CD4-positive, alpha-beta T cell treated with Interleukin-1 beta for 1 hour (primary cell): ENCODE measurements at regions not wholly inside any gene's neighbourhood (a gene's known extent, or its start where the extent isn't known, plus 50 kb on each side); places are given as distances from the start of the nearest gene placed in this dataset.

Source experiments
- DNase-seq, 2 donors: peaks; one replicate each; pipeline ENCODE4 v3.0.0-alpha.2; 2020 to 2022

DNA sequence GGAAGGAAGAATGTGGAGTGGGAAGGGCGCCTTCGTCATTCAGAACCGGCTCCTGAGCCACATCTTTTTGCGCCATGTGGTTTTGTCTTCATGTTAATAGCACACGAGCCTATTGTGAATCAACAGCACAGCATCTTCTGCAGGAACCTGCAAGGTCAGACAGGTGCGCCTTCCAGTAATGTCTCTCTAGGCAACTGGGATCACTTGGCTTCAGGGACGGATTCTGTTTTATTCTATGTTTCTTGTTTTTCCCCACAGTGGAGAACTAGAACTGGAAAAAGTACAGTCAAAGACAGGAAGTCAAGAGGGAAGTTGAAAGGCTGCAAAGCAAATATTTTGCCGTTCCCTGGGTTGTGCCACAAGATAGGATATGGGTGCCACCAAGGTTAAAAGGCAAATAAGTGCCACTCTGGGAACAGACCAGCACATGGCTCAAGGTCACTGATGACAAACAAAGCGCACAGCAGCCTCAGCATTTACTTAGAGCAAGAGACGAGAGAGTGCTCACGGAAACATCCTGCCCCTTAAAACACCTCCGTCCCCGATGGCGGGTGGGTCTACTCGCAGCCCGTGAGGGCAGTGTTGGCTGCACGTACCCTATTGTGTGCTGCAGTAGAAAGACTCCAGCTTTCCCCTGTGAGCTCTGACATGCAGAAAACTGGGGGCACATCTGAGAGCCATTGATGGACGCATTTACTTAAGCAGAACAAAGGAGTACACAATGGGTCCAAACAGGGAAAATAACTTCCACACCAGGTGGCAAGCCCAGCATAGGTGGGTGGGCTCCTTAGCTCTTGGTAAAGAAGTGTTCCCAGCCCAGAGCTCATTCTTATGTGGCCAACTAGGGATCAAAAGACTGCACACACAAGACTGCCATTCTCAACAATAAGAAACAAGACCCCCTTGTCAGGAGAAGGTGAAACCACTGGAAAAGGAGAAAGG is 107.2 kb upstream of the PARD3B start:
- DNase-seq: no peak

GRCh38 chr2:204441316-204441715 is 104.0 kb upstream of the PARD3B start:
- no peak for DNase-seq

GRCh38 chr2:204445149-204445548 is 100.1 kb upstream of the PARD3B start:
- no peak for DNase-seq

- no peak for DNase-seq
These were observed 97.6 kb upstream of the PARD3B start for GRCh38 chr2:204447722-204448121.

DNA sequence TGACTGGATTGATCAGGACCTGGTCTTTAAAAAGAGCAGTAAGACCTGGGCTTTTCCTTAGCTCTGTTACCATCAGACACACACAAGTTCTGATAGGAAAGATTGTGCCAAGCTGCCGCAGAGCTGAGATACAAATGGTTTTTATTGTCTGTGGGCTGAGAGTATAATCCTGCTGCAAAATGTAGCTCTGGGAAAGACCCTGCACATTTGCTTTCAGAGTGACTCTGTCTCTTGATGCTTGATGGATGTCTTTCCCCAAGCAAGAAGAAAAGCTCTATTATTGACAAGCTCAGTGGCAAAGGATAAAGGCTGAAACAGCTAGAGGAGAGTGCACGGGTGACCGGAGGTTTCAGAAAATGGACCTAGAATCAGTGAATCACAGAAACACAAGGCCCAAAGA is 95.3 kb upstream of the PARD3B start:
- no peak for DNase-seq

- DNase-seq: no peak
These were observed 93.5 kb upstream of the PARD3B start for GRCh38 chr2:204451766-204452165.

DNA sequence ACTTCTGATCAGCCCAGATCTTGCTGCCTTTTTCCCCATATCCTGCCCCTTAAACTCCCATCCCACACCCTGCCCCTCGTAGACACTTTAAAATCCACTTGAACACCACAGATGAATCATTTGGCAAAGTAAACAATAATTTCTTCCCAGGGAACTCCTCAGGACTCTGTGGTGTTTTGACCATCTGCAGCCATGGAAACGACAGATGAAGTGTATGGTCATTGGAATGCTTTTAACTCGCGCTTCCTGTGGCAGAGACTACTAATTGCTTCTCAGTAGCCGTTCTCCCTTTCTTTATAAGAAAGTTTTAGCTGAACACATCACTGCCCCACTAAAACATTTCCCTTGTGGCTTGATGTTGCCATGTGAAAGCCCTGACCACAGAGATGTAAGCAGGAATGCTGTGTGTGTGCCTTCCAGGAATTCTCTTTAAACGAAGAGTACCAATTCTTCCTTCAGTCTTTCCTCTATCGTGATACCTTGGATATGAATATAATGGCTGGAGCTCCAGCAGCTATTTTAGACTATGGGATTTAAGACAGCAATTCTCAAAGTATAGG is 92.7 kb upstream of the PARD3B start:
- DNase-seq: no peak

DNA sequence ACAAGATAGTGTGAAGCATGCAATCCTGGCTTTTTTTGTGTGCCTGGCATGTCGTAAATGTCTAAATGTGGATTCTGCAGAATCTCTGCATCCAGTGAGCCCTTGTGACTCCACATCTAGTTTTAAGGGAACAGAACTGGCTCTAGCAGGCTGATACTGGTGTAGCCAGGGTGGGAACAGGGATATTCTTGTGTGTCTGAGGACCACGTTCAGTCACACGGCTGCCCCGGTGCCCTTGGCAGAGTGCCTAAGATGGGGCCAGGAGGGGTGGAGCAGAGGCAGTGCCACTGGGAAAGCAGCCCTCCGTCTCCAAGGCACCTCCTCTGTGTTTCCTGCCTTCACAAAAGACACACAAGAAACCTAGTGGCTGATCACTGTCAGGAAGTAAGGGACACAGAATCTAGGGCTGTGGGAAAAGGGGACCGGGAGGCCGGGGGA is 91.5 kb upstream of the PARD3B start:
- no peak for DNase-seq

DNA sequence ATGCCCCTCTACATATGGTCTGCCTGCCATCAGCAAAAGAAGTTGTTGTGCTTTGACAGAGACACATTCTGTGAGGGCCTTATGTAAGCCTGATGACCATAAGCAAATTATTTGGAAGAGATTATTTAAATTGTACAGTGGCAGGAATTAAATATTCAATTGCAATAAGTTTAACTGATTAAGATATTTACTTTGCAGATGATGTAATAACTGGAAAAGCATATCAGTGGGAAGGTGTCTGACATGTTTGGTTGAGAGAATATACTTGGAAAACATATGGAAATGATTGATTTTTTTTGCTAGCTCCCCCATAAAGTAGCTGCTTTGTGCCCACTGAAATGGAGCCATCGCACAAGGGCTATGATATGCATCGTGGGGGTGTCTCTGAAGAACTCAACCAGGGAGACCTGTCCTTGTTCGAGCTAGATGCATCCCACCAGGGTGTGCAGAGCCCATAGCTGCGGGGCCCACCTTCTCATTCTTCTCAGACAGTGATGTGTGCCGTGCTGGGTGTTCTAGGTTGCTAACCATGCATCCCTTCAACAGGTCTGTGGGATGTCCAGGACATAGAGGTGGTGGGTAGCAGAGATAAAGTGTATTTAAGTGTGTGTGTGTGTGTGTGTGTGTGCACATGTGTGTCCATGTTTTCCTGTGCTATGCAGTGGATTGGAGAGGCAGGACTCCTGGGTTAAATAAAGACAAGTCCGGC is 90.4 kb upstream of the PARD3B start:
- DNase-seq: no peak

- DNase-seq: no peak
These were observed 76.4 kb upstream of the PARD3B start for GRCh38 chr2:204468746-204469429.

- DNase-seq: no peak
These were observed 75.1 kb upstream of the PARD3B start for GRCh38 chr2:204470178-204470620.

- no peak for DNase-seq
These were observed 74.6 kb upstream of the PARD3B start for GRCh38 chr2:204470621-204471196.

- DNase-seq: no peak
These were observed 72.9 kb upstream of the PARD3B start for GRCh38 chr2:204472375-204472774.

GRCh38 chr2:204473224-204473623 is 72.1 kb upstream of the PARD3B start:
- no peak for DNase-seq

- DNase-seq: no peak
These were observed 69.9 kb upstream of the PARD3B start for GRCh38 chr2:204475399-204475798.

DNA sequence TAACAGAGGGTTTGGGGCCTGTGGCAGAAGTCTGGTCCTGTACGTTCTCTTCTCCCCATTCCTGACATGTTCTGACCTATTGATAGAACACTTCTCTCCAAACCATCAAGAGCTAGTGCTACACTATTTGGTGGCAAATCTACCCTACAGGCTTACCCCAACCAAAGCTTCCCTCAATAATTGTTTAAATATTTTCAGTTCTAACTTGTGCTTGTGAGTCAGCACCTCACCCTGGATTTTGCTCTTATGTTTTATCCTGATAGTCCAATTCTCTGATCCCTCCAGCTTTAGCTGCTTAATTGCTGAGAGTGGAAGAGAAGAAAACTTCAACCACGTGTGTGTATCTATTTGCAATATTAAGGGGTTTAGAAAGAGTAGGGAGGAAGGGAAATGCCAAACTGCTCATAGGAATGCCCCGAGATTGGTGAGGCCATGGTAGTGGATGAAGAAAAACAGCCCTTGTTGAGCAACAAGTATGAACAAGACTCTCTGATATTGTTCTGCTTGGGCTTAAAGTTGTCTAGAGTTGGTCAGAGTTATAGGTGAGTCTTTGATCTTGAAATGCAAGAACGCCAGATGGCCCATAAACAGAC is 67.8 kb upstream of the PARD3B start:
- DNase-seq: no peak

DNA sequence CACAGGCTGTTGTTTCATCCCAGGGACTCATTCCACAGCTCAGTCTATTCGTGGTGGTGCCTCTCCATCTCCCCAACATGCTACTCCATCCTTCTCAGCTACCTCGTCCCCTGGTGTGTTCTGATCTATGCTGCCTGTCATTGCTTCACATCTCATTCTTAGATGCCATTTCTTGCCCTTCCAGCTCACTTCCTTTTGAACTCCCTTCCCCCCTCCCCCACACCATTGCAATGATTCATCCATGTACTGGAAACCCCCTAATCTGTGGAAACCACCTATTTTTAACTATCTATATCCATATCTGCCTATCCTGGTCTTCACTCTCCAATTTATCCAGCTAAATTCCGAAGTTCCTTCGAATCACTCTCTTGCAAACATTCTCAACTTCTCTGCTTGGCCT is 65.7 kb upstream of the PARD3B start:
- no peak for DNase-seq

- DNase-seq: no peak
These were observed 64.6 kb upstream of the PARD3B start for GRCh38 chr2:204480676-204481075.

GRCh38 chr2:204483608-204484081 is 61.6 kb upstream of the PARD3B start:
- DNase-seq: no peak

- no peak for DNase-seq
These were observed 59.0 kb upstream of the PARD3B start for GRCh38 chr2:204486321-204486720.

- DNase-seq: no peak
These were observed 58.5 kb upstream of the PARD3B start for GRCh38 chr2:204486805-204487204.
